ENCODE measurements at regions not wholly inside any gene's neighbourhood (a gene's known extent, or its start where the extent isn't known, plus 50 kb on each side); places are given as distances from the start of the nearest gene placed in this dataset.

DNA sequence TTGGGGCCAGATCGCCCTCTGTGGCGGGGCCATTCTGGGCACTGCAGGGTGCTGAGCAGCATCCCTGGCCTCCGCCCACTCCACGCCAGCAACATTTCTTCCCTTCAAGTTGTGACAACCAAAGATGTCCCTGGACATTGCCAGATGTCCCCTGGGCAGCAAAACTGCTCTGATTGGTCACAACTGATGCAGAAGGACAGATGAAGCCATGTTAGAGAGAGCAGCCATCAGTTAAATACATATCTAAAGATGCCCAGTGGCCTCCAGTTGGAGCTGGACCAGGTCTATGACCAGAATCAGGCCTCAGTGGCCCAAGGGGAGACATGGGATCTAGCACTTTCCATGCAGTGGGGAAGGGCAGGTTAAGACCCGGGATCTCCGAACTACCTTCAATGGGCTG is 125.7 kb downstream of the PTPRS start:
- DNase-seq (ENCODE audit: low spot score), result no peak
- TF ChIP-seq, protein P1, sequence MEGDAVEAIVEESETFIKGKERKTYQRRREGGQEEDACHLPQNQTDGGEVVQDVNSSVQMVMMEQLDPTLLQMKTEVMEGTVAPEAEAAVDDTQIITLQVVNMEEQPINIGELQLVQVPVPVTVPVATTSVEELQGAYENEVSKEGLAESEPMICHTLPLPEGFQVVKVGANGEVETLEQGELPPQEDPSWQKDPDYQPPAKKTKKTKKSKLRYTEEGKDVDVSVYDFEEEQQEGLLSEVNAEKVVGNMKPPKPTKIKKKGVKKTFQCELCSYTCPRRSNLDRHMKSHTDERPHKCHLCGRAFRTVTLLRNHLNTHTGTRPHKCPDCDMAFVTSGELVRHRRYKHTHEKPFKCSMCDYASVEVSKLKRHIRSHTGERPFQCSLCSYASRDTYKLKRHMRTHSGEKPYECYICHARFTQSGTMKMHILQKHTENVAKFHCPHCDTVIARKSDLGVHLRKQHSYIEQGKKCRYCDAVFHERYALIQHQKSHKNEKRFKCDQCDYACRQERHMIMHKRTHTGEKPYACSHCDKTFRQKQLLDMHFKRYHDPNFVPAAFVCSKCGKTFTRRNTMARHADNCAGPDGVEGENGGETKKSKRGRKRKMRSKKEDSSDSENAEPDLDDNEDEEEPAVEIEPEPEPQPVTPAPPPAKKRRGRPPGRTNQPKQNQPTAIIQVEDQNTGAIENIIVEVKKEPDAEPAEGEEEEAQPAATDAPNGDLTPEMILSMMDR (IDR thresholded peaks at IDR 0.05; ENCODE audit: extremely low read depth, missing control alignments), result no peak

- no peak for DNase-seq (ENCODE audit: low spot score)
These were observed 126.2 kb downstream of the PTPRS start for GRCh38 chr19:5214371-5214770.

DNA sequence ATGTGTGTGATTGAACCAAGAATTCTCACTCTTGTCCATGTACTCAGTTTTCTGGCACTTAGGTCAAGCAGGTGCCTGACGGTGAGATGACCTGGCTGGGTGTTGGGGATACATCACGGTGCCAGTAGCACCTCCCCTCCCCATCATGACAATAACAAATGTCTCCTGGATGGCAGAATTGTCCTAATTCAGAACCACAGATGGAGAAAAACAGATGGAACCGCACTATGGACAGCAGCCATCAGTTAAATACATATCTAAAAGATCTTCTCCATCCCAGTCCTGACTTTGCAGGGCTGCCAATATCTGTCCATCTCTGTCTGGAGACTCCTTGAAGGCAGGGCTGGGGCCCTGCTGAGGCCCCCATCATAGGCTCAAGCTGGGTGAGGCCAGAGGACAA is 126.9 kb downstream of the PTPRS start:
- no peak for DNase-seq (ENCODE audit: low spot score)
- TF ChIP-seq, protein P1 (IDR thresholded peaks at IDR 0.05; ENCODE audit: extremely low read depth, missing control alignments), result no peak

More at GRCh38 chr19:5214371-5214770, 126.2 kb downstream of the PTPRS start:
- TF ChIP-seq, protein P1 (IDR thresholded peaks at IDR 0.05; ENCODE audit: extremely low read depth, missing control alignments), result no peak

GRCh38 chr19:5212101-5212500 is 128.5 kb downstream of the PTPRS start:
- TF ChIP-seq, protein P1 (IDR thresholded peaks at IDR 0.05; ENCODE audit: extremely low read depth, missing control alignments), result no peak
- DNase-seq (ENCODE audit: low spot score), result no peak

DNA sequence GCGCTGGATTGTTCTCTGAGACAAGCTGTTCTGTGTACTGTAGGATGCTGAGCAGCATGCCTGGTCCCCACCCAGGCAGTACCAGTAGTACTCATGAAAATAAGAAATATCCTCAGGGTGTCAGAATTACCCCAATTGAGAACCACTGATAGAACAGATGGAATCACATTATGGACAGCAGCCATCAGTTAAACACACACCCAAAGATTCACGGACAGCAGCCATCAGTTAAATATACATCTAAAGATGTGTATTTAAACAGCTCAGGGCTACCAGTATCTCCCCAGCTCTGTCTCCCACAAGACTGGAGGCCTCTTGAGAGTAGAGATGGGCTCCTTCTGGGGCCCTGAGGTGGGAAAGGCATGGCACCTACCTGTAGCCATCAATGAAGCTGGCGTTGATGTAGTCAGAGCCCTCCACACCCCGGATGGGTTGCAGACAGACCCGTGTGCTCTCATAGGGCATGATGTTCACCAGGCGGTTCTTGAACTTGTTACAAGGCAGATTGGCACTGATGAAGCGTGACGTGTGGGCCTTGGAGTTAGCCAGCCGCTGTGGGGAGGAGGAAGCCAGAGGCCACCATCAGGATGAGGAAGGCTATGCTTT is 129.3 kb downstream of the PTPRS start:
- DNase-seq (ENCODE audit: low spot score), result no peak
- TF ChIP-seq, protein P1 (IDR thresholded peaks at IDR 0.05; ENCODE audit: extremely low read depth, missing control alignments), result no peak

DNA sequence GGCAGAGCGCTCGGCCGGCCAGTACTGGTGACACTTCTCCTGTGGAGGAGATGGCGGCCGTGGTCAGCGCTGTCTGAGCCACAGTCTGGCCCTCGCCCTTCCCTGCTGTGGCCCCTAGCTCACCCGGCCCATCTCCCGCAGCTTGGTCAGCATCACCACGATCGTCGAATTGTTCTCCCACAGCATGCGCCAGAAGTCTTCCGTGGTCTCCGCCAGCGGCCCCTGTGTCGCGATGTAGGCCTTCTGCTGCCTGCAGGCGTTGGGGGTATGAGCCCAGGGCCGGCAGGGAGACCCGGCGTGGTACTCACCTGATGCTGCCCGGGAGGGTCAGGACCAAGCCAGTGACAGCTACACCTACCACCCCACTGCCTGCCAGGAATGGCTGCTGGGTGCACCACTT is 130.1 kb downstream of the PTPRS start:
- no peak for DNase-seq (ENCODE audit: low spot score)
- TF ChIP-seq, protein P1 (IDR thresholded peaks at IDR 0.05; ENCODE audit: extremely low read depth, missing control alignments), result no peak

DNA sequence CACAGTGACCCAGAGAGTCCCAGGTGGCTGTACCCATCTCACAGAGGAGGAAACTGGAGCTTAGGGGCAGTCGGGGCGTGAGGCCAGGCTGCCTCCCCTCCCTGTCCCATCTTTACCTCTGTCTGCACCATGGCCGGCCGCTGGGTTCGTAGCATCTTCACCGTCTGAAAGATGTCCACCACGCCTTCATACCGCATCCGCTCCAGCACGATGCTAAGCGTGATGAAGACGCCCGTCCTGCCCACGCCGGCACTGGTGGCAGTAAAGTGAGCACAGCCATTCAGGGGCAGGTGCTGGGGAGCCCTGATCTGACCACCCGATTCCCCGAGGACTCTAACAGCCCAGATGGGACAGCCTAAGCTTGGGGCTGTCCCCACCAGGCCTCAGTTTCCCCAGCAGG is 132.8 kb downstream of the PTPRS start:
- TF ChIP-seq, protein P1 (IDR thresholded peaks at IDR 0.05; ENCODE audit: extremely low read depth, missing control alignments), result no peak
- no peak for DNase-seq (ENCODE audit: low spot score)

Data from GM20000 (cell line).